Type B pancreatic cell (in vitro differentiated cells): ENCODE measurements at regions not wholly inside any gene's neighbourhood (a gene's known extent, or its start where the extent isn't known, plus 50 kb on each side); places are given as distances from the start of the nearest gene placed in this dataset.
"Not testable (repeated sequence)": the region's sequence is repeated elsewhere in the genome, so short reads cannot be mapped to it uniquely, and the experiment has no call there.

Source experiments
- DNase-seq: peaks from one replicate; pipeline ENCODE4 v3.0.0; 2021; ENCODE audit warnings: mixed read lengths; ENCODE audit not compliant: unreplicated experiment; ENCODE audit errors: extremely low spot score
- H3K27ac Mint-ChIP-seq: 2 replicates; pipeline ENCODE4 v1.8.0; 2021; ENCODE audit warnings: mild to moderate bottlenecking, mixed read lengths
- H3K27me3 Mint-ChIP-seq: 2 replicates; pipeline ENCODE4 v1.8.0; 2021; ENCODE audit warnings: mixed read lengths
- H3K36me3 Mint-ChIP-seq: 2 replicates; pipeline ENCODE4 v1.8.0; 2021; ENCODE audit warnings: mixed read lengths
- H3K4me1 Mint-ChIP-seq: one replicate; pipeline ENCODE4 v1.8.0; 2021; ENCODE audit warnings: mixed read lengths; ENCODE audit not compliant: unreplicated experiment
- H3K4me3 Mint-ChIP-seq: 2 replicates; pipeline ENCODE4 v1.8.0; 2021; ENCODE audit warnings: mild to moderate bottlenecking, mixed read lengths
- H3K9me3 Mint-ChIP-seq: 2 replicates; pipeline ENCODE4 v1.8.0; 2021; ENCODE audit warnings: mixed read lengths
- CTCF ChIP-seq: fragments of 200-600 bp; sonication (generic); conservative IDR thresholded peaks from 2 replicates; pipeline ENCODE4 v1.5.0; 2021; ENCODE audit warnings: antibody characterized with exemption, mild to moderate bottlenecking

GRCh38 chr4:92237559-92237958 is 66.2 kb upstream of the GRID2 start:
- Mint-ChIP-seq H3K36me3 (no peaks in the 10 kb centered on the region), H3K4me1 (no peaks in the 10 kb centered on the region), H3K4me3 (no peak overlapping the region), H3K27ac (no peak overlapping the region), H3K9me3 (no peaks in the 10 kb centered on the region), H3K27me3 (peaks cover 5% of the 10 kb centered on the region)
- no peak for TF ChIP-seq CTCF
- DNase-seq, result no peak

DNA sequence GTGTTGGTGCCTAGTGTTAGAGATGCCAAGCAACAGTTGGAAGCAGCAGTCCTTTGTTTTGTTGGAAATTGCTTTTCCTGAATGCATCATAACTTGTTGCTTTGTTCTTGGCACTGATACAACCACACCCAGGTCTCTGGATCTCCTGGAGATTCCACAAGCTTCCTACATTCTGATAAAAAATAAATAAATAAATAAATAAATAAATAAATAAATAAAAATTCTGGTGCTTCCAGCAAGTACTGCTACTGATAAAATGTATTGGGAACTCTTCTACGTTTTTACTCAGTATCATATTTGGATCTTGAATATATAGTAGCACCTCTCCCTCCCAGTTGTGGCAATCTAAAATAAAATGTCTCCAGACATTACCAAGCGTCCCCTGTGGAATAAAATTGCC is 62.7 kb upstream of the GRID2 start:
- Mint-ChIP-seq H3K4me3 (no peak overlapping the region), H3K36me3 (no peaks in the 10 kb centered on the region), H3K27me3 (peaks cover 3% of the 10 kb centered on the region), H3K4me1 (no peaks in the 10 kb centered on the region), H3K9me3 (no peaks in the 10 kb centered on the region), H3K27ac (no peak overlapping the region)
- DNase-seq, result no peak
- no peak for TF ChIP-seq CTCF

GRCh38 chr4:92246384-92246783 is 57.4 kb upstream of the GRID2 start:
- H3K27ac Mint-ChIP-seq, result no peak overlapping the region
- TF ChIP-seq CTCF, result no peak
- H3K36me3 Mint-ChIP-seq, result no peaks in the 10 kb centered on the region

DNA sequence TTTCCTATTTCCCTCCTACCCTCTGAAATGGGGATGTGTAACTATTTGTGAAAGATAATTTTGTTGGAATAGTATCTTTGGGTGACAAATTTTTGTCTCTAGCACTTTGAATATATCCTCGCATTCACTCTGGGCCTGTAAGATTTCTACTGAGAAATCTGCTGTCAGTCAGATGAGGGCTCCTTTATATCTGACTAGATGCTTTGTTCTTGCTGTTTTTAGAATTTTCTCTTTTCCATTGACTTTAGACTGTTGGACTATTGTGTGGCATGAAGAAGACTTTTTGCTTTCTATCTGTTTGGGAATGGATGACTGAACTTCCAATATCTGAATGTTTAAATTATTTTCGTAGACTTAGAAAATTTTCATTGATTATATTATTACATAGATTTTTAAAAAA is 54.2 kb upstream of the GRID2 start:
- Mint-ChIP-seq H3K27me3 (no peaks in the 10 kb centered on the region), H3K9me3 (no peaks in the 10 kb centered on the region), H3K36me3 (no peaks in the 10 kb centered on the region), H3K27ac (no peak overlapping the region), H3K4me3 (no peak overlapping the region), H3K4me1 (no peaks in the 10 kb centered on the region)
- TF ChIP-seq CTCF, result no peak
- no peak for DNase-seq

More at GRCh38 chr4:92246384-92246783, 57.4 kb upstream of the GRID2 start:
- H3K27me3 Mint-ChIP-seq, result no peaks in the 10 kb centered on the region
- H3K9me3 Mint-ChIP-seq, result no peaks in the 10 kb centered on the region
- DNase-seq, result no peak
- H3K4me1 Mint-ChIP-seq, result no peaks in the 10 kb centered on the region
- no peak overlapping the region for H3K4me3 Mint-ChIP-seq

DNA sequence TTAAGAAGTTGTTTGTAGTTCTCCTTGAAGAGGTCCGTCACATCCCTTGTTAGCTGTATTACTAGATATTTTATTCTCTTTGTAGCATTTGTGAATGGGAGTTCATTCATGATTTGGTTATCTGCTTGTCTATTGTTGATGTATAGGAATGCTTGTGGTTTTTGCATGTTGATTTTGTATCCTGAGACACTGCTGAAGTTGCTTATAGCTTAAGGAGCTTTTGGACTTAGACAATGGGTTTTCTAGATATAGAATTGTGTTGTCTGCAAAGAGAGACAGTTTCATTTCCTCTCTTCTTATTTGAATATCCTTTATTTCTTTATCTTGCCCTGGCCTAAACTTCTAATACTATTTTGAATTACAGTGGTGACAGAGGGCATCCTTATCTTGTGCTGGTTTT is 52.1 kb upstream of the GRID2 start:
- Mint-ChIP-seq H3K9me3 (no peaks in the 10 kb centered on the region), H3K4me1 (no peaks in the 10 kb centered on the region), H3K36me3 (no peaks in the 10 kb centered on the region), H3K27me3 (no peaks in the 10 kb centered on the region), H3K27ac (no peak overlapping the region), H3K4me3 (no peak overlapping the region)
- TF ChIP-seq CTCF, result no peak
- no peak for DNase-seq

DNA sequence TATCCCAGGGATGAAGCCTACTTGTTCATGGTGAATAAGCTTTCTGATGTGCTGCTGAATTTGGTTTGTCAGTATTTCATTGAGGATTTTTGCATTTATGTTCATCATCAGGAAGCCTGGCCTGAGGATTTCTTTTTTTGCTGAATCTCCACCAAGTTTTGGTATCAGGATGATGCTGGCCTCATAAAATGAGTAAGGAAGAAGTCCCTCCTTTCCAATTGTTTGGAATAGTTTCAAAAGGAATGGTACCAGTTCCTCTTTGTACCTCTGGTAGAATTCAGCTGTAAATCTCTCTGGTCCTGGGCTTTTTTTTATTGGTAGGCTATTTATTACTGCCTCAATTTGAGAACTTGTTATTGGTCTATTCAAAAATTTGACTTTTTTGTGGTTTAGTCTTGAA is 51.4 kb upstream of the GRID2 start:
- H3K36me3 Mint-ChIP-seq, H3K27me3 Mint-ChIP-seq, H3K9me3 Mint-ChIP-seq: not testable (repeated sequence)

More for the DNA sequence above, 51.4 kb upstream of the GRID2 start:
- not testable (repeated sequence) for H3K4me1 Mint-ChIP-seq, H3K27ac Mint-ChIP-seq, H3K4me3 Mint-ChIP-seq, DNase-seq
